GM23338 (cell line): ENCODE measurements at regions not wholly inside any gene's neighbourhood (a gene's known extent, or its start where the extent isn't known, plus 50 kb on each side); places are given as distances from the start of the nearest gene placed in this dataset.

ENCODE experiments used
- ATAC-seq: fragments of 200-7000 bp; cut with Tn5 transposase; 3 replicates; pipeline ENCODE4 v1.9.1; 2020
- DNase-seq: peaks from one replicate; pipeline ENCODE4 v3.0.0-alpha.2; 2015; ENCODE audit warnings: low spot score
- H2AFZ ChIP-seq: fragments of 200-600 bp; sonication (generic); 2 replicates; pipeline ENCODE4 v1.8.0; 2016; ENCODE audit warnings: antibody characterized with exemption, mild to moderate bottlenecking, moderate library complexity
- H3F3A ChIP-seq: fragments of 200-600 bp; sonication (generic); replicated peaks from 2 replicates; pipeline ENCODE4 v1.8.0; 2017; ENCODE audit warnings: antibody characterized with exemption, mixed run types, low read depth
- H3K27ac ChIP-seq: fragments of 200-600 bp; sonication (generic); 2 replicates; pipeline ENCODE4 v1.6.1; 2016; ENCODE audit warnings: low read depth
- H3K27me3 ChIP-seq: fragments of 200-600 bp; sonication (generic); 2 replicates; pipeline ENCODE4 v1.8.0; 2016; ENCODE audit warnings: mild to moderate bottlenecking, mixed run types, moderate library complexity; ENCODE audit not compliant: insufficient read depth
- H3K36me3 ChIP-seq: fragments of 200-600 bp; sonication (generic); 2 replicates; pipeline ENCODE4 v1.8.0; 2016; ENCODE audit warnings: mild to moderate bottlenecking; ENCODE audit not compliant: insufficient read depth
- H3K4me1 ChIP-seq: fragments of 200-600 bp; sonication (generic); 2 replicates; pipeline ENCODE4 v1.8.0; 2016; ENCODE audit warnings: mild to moderate bottlenecking, moderate library complexity; ENCODE audit not compliant: insufficient read depth
- H3K4me2 ChIP-seq: fragments of 200-600 bp; sonication (generic); 2 replicates; pipeline ENCODE4 v1.7.1; 2017; ENCODE audit warnings: mixed run types
- H3K4me3 ChIP-seq: fragments of 200-600 bp; sonication (generic); 2 replicates; pipeline ENCODE4 v1.6.1; 2016; ENCODE audit warnings: mixed run types
- H3K79me2 ChIP-seq: fragments of 200-600 bp; sonication (generic); replicated peaks from 2 replicates; pipeline ENCODE4 v1.8.0; 2017; ENCODE audit warnings: mild to moderate bottlenecking; ENCODE audit not compliant: insufficient read depth
- H3K9me2 ChIP-seq: fragments of 200-600 bp; sonication (generic); 2 replicates; pipeline ENCODE4 v1.8.0; 2017; ENCODE audit not compliant: insufficient read depth
- H4K20me1 ChIP-seq: fragments of 200-600 bp; sonication (generic); replicated peaks from 2 replicates; pipeline ENCODE4 v1.8.0; 2017; ENCODE audit warnings: mild to moderate bottlenecking; ENCODE audit not compliant: insufficient read depth
- H3K27ac Mint-ChIP-seq: 2 replicates; pipeline ENCODE4 v1.8.0; 2020; ENCODE audit warnings: inconsistent platforms, mild to moderate bottlenecking, moderate library complexity, mixed read lengths
- H3K27me3 Mint-ChIP-seq: 3 replicates; pipeline ENCODE4 v1.8.0; 2022; ENCODE audit warnings: low read depth, mild to moderate bottlenecking, moderate library complexity, mixed read lengths, inconsistent platforms; ENCODE audit not compliant: insufficient read depth, poor library complexity
- H3K36me3 Mint-ChIP-seq: 3 replicates; pipeline ENCODE4 v1.8.0; 2021; ENCODE audit warnings: low read depth, mild to moderate bottlenecking, inconsistent platforms, moderate library complexity, mixed read lengths
- H3K4me1 Mint-ChIP-seq: 3 replicates; pipeline ENCODE4 v1.8.0; 2020; ENCODE audit warnings: mild to moderate bottlenecking, inconsistent platforms, mixed read lengths
- H3K4me3 Mint-ChIP-seq: 3 replicates; pipeline ENCODE4 v1.8.0; 2021; ENCODE audit warnings: moderate library complexity, mild to moderate bottlenecking, inconsistent platforms, mixed read lengths
- H3K9me3 Mint-ChIP-seq: 3 replicates; pipeline ENCODE4 v1.8.0; 2020; ENCODE audit warnings: moderate library complexity, mild to moderate bottlenecking, inconsistent platforms, mixed read lengths
- CREB1 ChIP-seq: fragments of 250-450 bp; sonication (Bioruptor Pico); IDR thresholded peaks from 2 replicates; pipeline ENCODE4 v1.5.0; 2020; ENCODE audit warnings: low read depth, mild to moderate bottlenecking, moderate library complexity
- EZH2 ChIP-seq: fragments of 200-600 bp; sonication (generic); IDR thresholded peaks from one replicate; pipeline ENCODE4 v1.8.0; 2017; ENCODE audit warnings: antibody characterized with exemption, mild to moderate bottlenecking, low read depth; ENCODE audit not compliant: unreplicated experiment
- EZH2phosphoT487 ChIP-seq: fragments of 200-600 bp; sonication (generic); IDR thresholded peaks from one replicate; pipeline ENCODE4 v1.8.1; 2018; ENCODE audit warnings: antibody characterized with exemption; ENCODE audit not compliant: unreplicated experiment
- JUNB ChIP-seq: IDR thresholded peaks from one replicate; pipeline ENCODE4 v1.6.1; 2016; ENCODE audit warnings: antibody characterized with exemption; ENCODE audit not compliant: unreplicated experiment
- NANOG ChIP-seq: IDR thresholded peaks from 2 replicates; pipeline ENCODE4 v1.6.1; 2016; ENCODE audit warnings: antibody characterized with exemption, borderline replicate concordance
- POLR2AphosphoS5 ChIP-seq: IDR thresholded peaks from 2 replicates; pipeline ENCODE4 v1.6.1; 2016; ENCODE audit warnings: antibody characterized with exemption, low read depth
- STAT1 ChIP-seq: IDR thresholded peaks from one replicate; pipeline ENCODE4 v1.6.1; 2016; ENCODE audit warnings: antibody characterized with exemption; ENCODE audit not compliant: unreplicated experiment
- ZNF114 ChIP-seq: fragments of 250-450 bp; sonication (Bioruptor Pico); IDR thresholded peaks from 2 replicates; pipeline ENCODE4 v1.5.0; 2020; ENCODE audit warnings: mild to moderate bottlenecking, moderate library complexity
- ZNF331 ChIP-seq: fragments of 250-450 bp; sonication (Bioruptor Pico); IDR thresholded peaks from 2 replicates; pipeline ENCODE4 v1.5.0; 2020; ENCODE audit warnings: low read depth, mild to moderate bottlenecking, moderate library complexity
- TF ChIP-seq, protein P1 (sequence below), 2 experiments: fragments of 200-600 bp in 1 of 2; sonication (generic) in 1 of 2; conservative IDR thresholded peaks; 2 replicates each; pipeline versions ENCODE4 v1.5.1 to v1.6.1; 2016 to 2017; ENCODE audit warnings: antibody characterized with exemption in 2 of 2, low read depth in 2 of 2, mild to moderate bottlenecking in 2 of 2, moderate library complexity in 1 of 2
- TF ChIP-seq, protein P2 (sequence below): IDR thresholded peaks from 2 replicates; pipeline ENCODE4 v1.6.1; 2016; ENCODE audit warnings: antibody characterized with exemption
- TF ChIP-seq, protein P3 (sequence below): fragments of 250-450 bp; sonication (Bioruptor Pico); IDR thresholded peaks from 2 replicates; pipeline ENCODE4 v1.5.0; 2020; ENCODE audit warnings: mild to moderate bottlenecking, moderate library complexity
- TF ChIP-seq, protein P4 (sequence below): IDR thresholded peaks from one replicate; pipeline ENCODE4 v1.6.1; 2018; ENCODE audit warnings: antibody characterized with exemption; ENCODE audit not compliant: unreplicated experiment

DNA sequence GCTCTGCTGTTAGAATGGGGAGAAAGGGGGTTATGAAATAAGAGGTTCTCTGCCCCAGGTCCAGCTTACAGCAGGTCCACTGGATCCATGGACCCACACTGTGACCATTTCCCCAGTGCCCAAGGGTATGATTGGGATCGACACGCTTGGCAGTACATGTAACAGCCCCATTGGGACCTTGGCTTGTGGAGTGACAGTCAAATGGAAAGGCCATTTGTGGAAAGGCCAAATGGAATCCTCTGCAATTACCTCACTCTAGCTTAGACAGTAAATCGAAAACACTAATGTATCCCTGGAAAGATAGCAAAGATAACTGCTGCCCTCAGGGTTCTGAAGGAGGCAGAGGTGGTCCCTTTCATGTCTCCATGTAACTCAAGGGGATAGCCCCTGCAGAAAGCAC is 109.1 kb downstream of the MINAR1 start:
- Mint-ChIP-seq H3K9me3 (no peaks in the 10 kb centered on the region), H3K36me3 (no peaks in the 10 kb centered on the region), H3K27me3 (no peaks in the 10 kb centered on the region), H3K4me3 (no peak overlapping the region), H3K4me1 (peaks cover 4% of the 10 kb centered on the region; the same call in 1 of the 3 replicates), H3K27ac (no peak overlapping the region)
- Histone ChIP-seq H2AFZ (no peak overlapping the region), H3K79me2 (no peaks in the 10 kb centered on the region), H3K4me1 (no peaks in the 10 kb centered on the region), H3K9me2 (peaks cover 9% of the 10 kb centered on the region; the same call in 1 of the 2 replicates), H3K4me3 (no peak overlapping the region), H4K20me1 (no peaks in the 10 kb centered on the region), H3F3A (no peaks in the 10 kb centered on the region), H3K27me3 (no peaks in the 10 kb centered on the region), H3K36me3 (no peaks in the 10 kb centered on the region), H3K4me2 (no peak overlapping the region), H3K27ac (no peak overlapping the region)
- DNase-seq (no peak), ATAC-seq (no peak)
- no peak for TF ChIP-seq NANOG
- no peak for TF ChIP-seq JUNB
- TF ChIP-seq, protein P1, sequence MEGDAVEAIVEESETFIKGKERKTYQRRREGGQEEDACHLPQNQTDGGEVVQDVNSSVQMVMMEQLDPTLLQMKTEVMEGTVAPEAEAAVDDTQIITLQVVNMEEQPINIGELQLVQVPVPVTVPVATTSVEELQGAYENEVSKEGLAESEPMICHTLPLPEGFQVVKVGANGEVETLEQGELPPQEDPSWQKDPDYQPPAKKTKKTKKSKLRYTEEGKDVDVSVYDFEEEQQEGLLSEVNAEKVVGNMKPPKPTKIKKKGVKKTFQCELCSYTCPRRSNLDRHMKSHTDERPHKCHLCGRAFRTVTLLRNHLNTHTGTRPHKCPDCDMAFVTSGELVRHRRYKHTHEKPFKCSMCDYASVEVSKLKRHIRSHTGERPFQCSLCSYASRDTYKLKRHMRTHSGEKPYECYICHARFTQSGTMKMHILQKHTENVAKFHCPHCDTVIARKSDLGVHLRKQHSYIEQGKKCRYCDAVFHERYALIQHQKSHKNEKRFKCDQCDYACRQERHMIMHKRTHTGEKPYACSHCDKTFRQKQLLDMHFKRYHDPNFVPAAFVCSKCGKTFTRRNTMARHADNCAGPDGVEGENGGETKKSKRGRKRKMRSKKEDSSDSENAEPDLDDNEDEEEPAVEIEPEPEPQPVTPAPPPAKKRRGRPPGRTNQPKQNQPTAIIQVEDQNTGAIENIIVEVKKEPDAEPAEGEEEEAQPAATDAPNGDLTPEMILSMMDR (conservative IDR thresholded peaks at IDR 0.05; ENCODE audit: low read depth in 2 of 2), result no peak
- no peak for TF ChIP-seq ZNF114 (CRISPR knock-in tag)
- TF ChIP-seq, protein P2, sequence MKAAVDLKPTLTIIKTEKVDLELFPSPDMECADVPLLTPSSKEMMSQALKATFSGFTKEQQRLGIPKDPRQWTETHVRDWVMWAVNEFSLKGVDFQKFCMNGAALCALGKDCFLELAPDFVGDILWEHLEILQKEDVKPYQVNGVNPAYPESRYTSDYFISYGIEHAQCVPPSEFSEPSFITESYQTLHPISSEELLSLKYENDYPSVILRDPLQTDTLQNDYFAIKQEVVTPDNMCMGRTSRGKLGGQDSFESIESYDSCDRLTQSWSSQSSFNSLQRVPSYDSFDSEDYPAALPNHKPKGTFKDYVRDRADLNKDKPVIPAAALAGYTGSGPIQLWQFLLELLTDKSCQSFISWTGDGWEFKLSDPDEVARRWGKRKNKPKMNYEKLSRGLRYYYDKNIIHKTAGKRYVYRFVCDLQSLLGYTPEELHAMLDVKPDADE, result no peak
- TF ChIP-seq, protein P3, sequence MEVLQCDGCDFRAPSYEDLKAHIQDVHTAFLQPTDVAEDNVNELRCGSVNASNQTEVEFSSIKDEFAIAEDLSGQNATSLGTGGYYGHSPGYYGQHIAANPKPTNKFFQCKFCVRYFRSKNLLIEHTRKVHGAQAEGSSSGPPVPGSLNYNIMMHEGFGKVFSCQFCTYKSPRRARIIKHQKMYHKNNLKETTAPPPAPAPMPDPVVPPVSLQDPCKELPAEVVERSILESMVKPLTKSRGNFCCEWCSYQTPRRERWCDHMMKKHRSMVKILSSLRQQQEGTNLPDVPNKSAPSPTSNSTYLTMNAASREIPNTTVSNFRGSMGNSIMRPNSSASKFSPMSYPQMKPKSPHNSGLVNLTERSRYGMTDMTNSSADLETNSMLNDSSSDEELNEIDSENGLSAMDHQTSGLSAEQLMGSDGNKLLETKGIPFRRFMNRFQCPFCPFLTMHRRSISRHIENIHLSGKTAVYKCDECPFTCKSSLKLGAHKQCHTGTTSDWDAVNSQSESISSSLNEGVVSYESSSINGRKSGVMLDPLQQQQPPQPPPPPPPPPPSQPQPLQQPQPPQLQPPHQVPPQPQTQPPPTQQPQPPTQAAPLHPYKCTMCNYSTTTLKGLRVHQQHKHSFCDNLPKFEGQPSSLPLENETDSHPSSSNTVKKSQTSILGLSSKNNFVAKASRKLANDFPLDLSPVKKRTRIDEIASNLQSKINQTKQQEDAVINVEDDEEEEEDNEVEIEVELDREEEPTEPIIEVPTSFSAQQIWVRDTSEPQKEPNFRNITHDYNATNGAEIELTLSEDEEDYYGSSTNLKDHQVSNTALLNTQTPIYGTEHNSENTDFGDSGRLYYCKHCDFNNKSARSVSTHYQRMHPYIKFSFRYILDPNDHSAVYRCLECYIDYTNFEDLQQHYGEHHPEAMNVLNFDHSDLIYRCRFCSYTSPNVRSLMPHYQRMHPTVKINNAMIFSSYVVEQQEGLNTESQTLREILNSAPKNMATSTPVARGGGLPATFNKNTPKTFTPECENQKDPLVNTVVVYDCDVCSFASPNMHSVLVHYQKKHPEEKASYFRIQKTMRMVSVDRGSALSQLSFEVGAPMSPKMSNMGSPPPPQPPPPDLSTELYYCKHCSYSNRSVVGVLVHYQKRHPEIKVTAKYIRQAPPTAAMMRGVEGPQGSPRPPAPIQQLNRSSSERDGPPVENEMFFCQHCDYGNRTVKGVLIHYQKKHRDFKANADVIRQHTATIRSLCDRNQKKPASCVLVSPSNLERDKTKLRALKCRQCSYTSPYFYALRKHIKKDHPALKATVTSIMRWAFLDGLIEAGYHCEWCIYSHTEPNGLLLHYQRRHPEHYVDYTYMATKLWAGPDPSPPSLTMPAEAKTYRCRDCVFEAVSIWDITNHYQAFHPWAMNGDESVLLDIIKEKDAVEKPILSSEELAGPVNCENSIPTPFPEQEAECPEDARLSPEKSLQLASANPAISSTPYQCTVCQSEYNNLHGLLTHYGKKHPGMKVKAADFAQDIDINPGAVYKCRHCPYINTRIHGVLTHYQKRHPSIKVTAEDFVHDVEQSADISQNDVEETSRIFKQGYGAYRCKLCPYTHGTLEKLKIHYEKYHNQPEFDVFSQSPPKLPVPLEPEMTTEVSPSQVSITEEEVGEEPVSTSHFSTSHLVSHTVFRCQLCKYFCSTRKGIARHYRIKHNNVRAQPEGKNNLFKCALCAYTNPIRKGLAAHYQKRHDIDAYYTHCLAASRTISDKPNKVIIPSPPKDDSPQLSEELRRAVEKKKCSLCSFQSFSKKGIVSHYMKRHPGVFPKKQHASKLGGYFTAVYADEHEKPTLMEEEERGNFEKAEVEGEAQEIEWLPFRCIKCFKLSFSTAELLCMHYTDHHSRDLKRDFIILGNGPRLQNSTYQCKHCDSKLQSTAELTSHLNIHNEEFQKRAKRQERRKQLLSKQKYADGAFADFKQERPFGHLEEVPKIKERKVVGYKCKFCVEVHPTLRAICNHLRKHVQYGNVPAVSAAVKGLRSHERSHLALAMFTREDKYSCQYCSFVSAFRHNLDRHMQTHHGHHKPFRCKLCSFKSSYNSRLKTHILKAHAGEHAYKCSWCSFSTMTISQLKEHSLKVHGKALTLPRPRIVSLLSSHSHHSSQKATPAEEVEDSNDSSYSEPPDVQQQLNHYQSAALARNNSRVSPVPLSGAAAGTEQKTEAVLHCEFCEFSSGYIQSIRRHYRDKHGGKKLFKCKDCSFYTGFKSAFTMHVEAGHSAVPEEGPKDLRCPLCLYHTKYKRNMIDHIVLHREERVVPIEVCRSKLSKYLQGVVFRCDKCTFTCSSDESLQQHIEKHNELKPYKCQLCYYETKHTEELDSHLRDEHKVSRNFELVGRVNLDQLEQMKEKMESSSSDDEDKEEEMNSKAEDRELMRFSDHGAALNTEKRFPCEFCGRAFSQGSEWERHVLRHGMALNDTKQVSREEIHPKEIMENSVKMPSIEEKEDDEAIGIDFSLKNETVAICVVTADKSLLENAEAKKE (CRISPR knock-in tag), result no peak
- TF ChIP-seq POLR2AphosphoS5, result no peak
- TF ChIP-seq CREB1 (CRISPR knock-in tag), result no peak
- TF ChIP-seq, protein P4, sequence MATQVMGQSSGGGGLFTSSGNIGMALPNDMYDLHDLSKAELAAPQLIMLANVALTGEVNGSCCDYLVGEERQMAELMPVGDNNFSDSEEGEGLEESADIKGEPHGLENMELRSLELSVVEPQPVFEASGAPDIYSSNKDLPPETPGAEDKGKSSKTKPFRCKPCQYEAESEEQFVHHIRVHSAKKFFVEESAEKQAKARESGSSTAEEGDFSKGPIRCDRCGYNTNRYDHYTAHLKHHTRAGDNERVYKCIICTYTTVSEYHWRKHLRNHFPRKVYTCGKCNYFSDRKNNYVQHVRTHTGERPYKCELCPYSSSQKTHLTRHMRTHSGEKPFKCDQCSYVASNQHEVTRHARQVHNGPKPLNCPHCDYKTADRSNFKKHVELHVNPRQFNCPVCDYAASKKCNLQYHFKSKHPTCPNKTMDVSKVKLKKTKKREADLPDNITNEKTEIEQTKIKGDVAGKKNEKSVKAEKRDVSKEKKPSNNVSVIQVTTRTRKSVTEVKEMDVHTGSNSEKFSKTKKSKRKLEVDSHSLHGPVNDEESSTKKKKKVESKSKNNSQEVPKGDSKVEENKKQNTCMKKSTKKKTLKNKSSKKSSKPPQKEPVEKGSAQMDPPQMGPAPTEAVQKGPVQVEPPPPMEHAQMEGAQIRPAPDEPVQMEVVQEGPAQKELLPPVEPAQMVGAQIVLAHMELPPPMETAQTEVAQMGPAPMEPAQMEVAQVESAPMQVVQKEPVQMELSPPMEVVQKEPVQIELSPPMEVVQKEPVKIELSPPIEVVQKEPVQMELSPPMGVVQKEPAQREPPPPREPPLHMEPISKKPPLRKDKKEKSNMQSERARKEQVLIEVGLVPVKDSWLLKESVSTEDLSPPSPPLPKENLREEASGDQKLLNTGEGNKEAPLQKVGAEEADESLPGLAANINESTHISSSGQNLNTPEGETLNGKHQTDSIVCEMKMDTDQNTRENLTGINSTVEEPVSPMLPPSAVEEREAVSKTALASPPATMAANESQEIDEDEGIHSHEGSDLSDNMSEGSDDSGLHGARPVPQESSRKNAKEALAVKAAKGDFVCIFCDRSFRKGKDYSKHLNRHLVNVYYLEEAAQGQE, result no peak
- no peak for TF ChIP-seq STAT1
- TF ChIP-seq ZNF331 (CRISPR knock-in tag), result no peak
- no peak for TF ChIP-seq EZH2phosphoT487
- TF ChIP-seq EZH2, result no peak
